Neuronal stem cell (in vitro differentiated cells): ENCODE measurements at regions not wholly inside any gene's neighbourhood (a gene's known extent, or its start where the extent isn't known, plus 50 kb on each side); places are given as distances from the start of the nearest gene placed in this dataset. TPM values are rescaled to one million over a fixed set of nuclear protein-coding genes. Genes with fewer than 3 reads are reported as not detected.

Experiments
- DNase-seq: peaks from one replicate; pipeline ENCODE4 v3.0.0-alpha.2; 2013; ENCODE audit warnings: low spot score
- H2AFZ ChIP-seq: one replicate; pipeline ENCODE4 v1.6.1; 2013; ENCODE audit warnings: mild to moderate bottlenecking, low read length, inconsistent platforms
- H2AK5ac ChIP-seq: 2 replicates; pipeline ENCODE4 v1.6.1; 2013; ENCODE audit warnings: low read depth, mild to moderate bottlenecking, inconsistent platforms, low read length, moderate library complexity, mixed read lengths
- H2BK120ac ChIP-seq: 2 replicates; pipeline ENCODE4 v1.6.1; 2013; ENCODE audit warnings: low read depth, mild to moderate bottlenecking, inconsistent platforms, low read length, moderate library complexity, mixed read lengths
- H2BK12ac ChIP-seq: one replicate; pipeline ENCODE4 v1.6.1; 2013; ENCODE audit warnings: low read length, inconsistent platforms
- H2BK15ac ChIP-seq: 2 replicates; pipeline ENCODE4 v1.6.1; 2013; ENCODE audit warnings: mild to moderate bottlenecking, low read length, inconsistent platforms, mixed read lengths
- H2BK5ac ChIP-seq: one replicate; pipeline ENCODE4 v1.6.1; 2013; ENCODE audit warnings: inconsistent platforms, mild to moderate bottlenecking, low read length, moderate library complexity
- H3K14ac ChIP-seq: one replicate; pipeline ENCODE4 v1.6.1; 2013; ENCODE audit warnings: low read length, inconsistent platforms
- H3K18ac ChIP-seq: 2 replicates; pipeline ENCODE4 v1.6.1; 2013; ENCODE audit warnings: low read length, inconsistent platforms
- H3K23ac ChIP-seq: 2 replicates; pipeline ENCODE4 v1.6.1; 2013; ENCODE audit warnings: low read depth, mild to moderate bottlenecking, mixed read lengths, low read length, inconsistent platforms; ENCODE audit not compliant: poor library complexity
- H3K27ac ChIP-seq: replicated peaks from 3 replicates; pipeline ENCODE4 v1.5.1; 2013; ENCODE audit warnings: low read length, inconsistent platforms
- H3K27me3 ChIP-seq, 3 experiments: 2 replicates each; pipeline ENCODE4 v1.6.1; 2013; ENCODE audit warnings: low read length in 3 of 3, mild to moderate bottlenecking in 2 of 3, inconsistent platforms in 1 of 3, low read depth in 1 of 3, mixed read lengths in 1 of 3, moderate library complexity in 1 of 3; ENCODE audit not compliant: control insufficient read depth in 3 of 3, insufficient read depth in 3 of 3
- H3K36me3 ChIP-seq, 2 donors: replicated peaks in 1 of 2; 2 replicates each; pipeline ENCODE4 v1.6.1; 2013; ENCODE audit warnings: low read length in 2 of 2; ENCODE audit not compliant: control insufficient read depth in 2 of 2, insufficient read depth in 2 of 2
- H3K4ac ChIP-seq: 2 replicates; pipeline ENCODE4 v1.6.1; 2013; ENCODE audit warnings: inconsistent platforms, mild to moderate bottlenecking, low read length, moderate library complexity
- H3K4me1 ChIP-seq, 2 donors: 1 replicate in 1 of 2; 2 replicates in 1 of 2; pipeline ENCODE4 v1.6.1; 2013; ENCODE audit warnings: low read length in 2 of 2, low read depth in 1 of 2; ENCODE audit not compliant: control insufficient read depth in 2 of 2, insufficient read depth in 1 of 2
- H3K4me2 ChIP-seq: one replicate; pipeline ENCODE4 v1.6.1; 2013; ENCODE audit warnings: mild to moderate bottlenecking, low read length, inconsistent platforms; ENCODE audit not compliant: insufficient read depth, poor library complexity, severe bottlenecking
- H3K4me3 ChIP-seq, 2 donors: 2 replicates each; pipeline ENCODE4 v1.5.1; 2013; ENCODE audit warnings: low read length in 2 of 2, mild to moderate bottlenecking in 2 of 2, inconsistent platforms in 1 of 2, moderate library complexity in 1 of 2
- H3K79me1 ChIP-seq: one replicate; pipeline ENCODE4 v1.6.1; 2013; ENCODE audit warnings: low read depth, mild to moderate bottlenecking, inconsistent platforms, low read length, moderate library complexity
- H3K9ac ChIP-seq: one replicate; pipeline ENCODE4 v1.6.1; 2013; ENCODE audit warnings: mild to moderate bottlenecking, low read depth, low read length, inconsistent platforms; ENCODE audit not compliant: poor library complexity
- H3K9me3 ChIP-seq, 2 donors: replicated peaks in 1 of 2; 2 replicates each; pipeline versions ENCODE3 to v1.6.1; 2013; ENCODE audit warnings: low read length in 2 of 2, mild to moderate bottlenecking in 2 of 2, inconsistent platforms in 1 of 2, low read depth in 1 of 2, mixed read lengths in 1 of 2, moderate library complexity in 1 of 2; ENCODE audit not compliant: control insufficient read depth in 2 of 2, insufficient read depth in 1 of 2
- H4K8ac ChIP-seq: one replicate; pipeline ENCODE4 v1.6.1; 2013; ENCODE audit warnings: low read depth, mild to moderate bottlenecking, inconsistent platforms, low read length, moderate library complexity
- H4K91ac ChIP-seq: one replicate; pipeline ENCODE4 v1.6.1; 2013; ENCODE audit warnings: low read length, low read depth, mild to moderate bottlenecking, inconsistent platforms; ENCODE audit not compliant: poor library complexity
- WGBS, 2 donors: extraction: QIAGEN DNeasy Blood & Tissue Kit; methylation state at CpG; one replicate each; pipeline ENCODE4 v1.1.7; 2013; ENCODE audit warnings: missing lambda C conversion rate in 2 of 2, mixed read lengths in 1 of 2; ENCODE audit not compliant: insufficient read length in 2 of 2, insufficient replicate concordance in 1 of 2; ENCODE audit errors: extremely low coverage in 2 of 2; 5-methylcytosine and 5-hydroxymethylcytosine counted together
- small RNA-seq: library from polyadenylated mRNA; stranded (forward); fragments of <200 nt; extraction: miRNeasy Mini kit (QIAGEN cat#:217004); gene quantifications from one replicate; pipeline ENCODE3, GENCODE V24; 2013; ENCODE audit not compliant: insufficient read depth

GRCh38 chr14:51807356-51807755 is 53.1 kb upstream of the GNG2 start:
- Histone ChIP-seq H3K27me3 (no peaks in the 10 kb centered on the region), H3K4me2 (no peak overlapping the region), H3K9me3 (peaks cover 2 to 6% of the 10 kb centered on the region in 2 donors), H2BK12ac (no peak overlapping the region), H2BK5ac (no peak overlapping the region), H2BK120ac (no peak overlapping the region), H4K91ac (no peak overlapping the region), H2BK15ac (no peak overlapping the region), H3K79me1 (no peaks in the 10 kb centered on the region), H3K4ac (no peak overlapping the region), H3K23ac (no peak overlapping the region), H3K4me1 (no peaks in the 10 kb centered on the region), H2AK5ac (no peak overlapping the region), H3K27ac (no peak overlapping the region), H3K9ac (no peak overlapping the region), H3K36me3 (no peaks in the 10 kb centered on the region), H4K8ac (no peak overlapping the region), H3K4me3 (no peak overlapping the region), H3K18ac (no peak overlapping the region), H3K14ac (no peak overlapping the region), H2AFZ (no peak overlapping the region)
- WGBS, 2 donors: no CpG with 5 or more reads among the region's 6 CpGs
- DNase-seq: no peak

Small RNA genes in the stretch of these regions (small RNA-seq; reads per million reads assigned to genes)
- not detected for gene AL079307.3
